Renal cortex interstitium (tissue), 11 donors: ENCODE measurements at regions not wholly inside any gene's neighbourhood (a gene's known extent, or its start where the extent isn't known, plus 50 kb on each side); places are given as distances from the start of the nearest gene placed in this dataset.

Experiments used
- DNase-seq, 11 donors: peaks; one replicate each; pipeline ENCODE4 v3.0.0-alpha.2; 2013; ENCODE audit warnings: low read depth in 9 of 11, low spot score in 4 of 11; ENCODE audit errors: extremely low read depth in 1 of 11

DNA sequence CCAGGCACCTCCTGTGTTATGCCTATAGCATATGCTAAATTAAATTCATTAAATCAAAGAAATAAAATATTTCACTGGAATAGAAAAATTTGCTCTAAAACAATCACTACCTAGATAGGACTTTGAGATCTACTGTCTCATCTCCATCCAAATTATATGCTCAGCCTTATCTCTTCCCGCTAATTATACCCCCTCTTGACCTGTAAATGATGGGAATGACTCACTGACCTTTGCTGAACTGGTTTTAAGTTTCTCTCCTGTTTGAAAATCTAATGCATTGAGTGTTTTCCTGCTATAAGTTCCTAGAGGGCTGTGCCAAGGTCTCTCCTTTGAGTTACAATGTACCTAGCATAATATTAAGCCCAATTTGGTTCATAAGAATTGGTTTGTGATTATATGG, 110.1 kb downstream of the BMP2 start:
- no peak for DNase-seq

DNA sequence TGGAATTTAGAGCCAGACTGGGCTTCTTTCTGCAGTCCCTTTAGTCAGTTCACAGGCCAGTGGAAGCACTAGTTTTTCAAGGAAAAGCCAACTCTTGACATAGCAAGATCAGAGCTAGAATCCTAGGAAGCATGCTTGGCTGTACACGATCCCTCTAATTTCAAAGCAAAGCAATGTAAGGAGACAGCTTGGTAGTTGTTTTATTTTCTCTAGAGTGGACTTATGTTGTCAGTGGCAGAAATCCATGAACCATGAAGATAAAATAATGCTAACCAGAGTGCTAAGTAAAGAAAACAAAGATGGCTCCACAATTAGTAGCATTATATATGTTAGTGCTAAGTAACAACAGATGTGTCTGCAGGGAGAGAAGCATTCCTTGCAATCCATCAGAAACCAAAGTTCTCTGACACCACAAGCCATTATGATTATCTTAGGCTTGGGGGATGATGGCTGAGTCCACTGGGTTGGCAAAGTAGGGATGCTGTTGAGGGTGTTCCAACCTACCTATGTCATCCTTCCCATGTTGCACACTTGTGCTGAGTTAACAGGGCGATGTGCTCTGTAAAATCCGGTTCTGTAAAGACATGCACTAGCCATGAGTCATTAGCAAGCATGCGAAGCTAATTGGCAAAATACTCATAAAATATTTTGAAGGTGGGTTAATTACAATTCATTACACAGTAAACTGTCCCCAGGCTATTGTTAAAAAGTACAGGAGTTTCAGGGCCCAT, 115.2 kb downstream of the BMP2 start:
- DNase-seq, result peak in 6 of 11 donors; percentile 16 to 52 (median 28)

DNA sequence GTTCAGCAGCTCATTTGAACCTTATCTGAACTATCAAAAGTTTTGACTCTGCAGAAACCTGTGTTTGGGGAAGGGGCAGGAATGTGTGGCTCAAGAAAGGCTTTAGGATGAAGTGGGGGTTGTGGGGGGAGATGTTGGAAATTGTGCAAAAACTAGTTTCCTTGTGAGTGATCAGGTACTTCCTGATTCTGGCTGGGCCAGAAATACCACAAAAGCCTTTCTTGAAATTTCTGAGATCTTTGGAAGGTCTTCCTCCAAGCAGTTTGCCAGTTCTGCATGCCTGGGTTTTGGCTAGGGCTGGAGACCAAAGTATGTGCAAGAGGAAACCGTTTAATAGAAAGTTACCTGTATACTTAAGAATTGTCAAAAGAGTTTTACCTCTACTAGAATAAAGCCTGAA, 116.6 kb downstream of the BMP2 start:
- DNase-seq, result no peak

DNA sequence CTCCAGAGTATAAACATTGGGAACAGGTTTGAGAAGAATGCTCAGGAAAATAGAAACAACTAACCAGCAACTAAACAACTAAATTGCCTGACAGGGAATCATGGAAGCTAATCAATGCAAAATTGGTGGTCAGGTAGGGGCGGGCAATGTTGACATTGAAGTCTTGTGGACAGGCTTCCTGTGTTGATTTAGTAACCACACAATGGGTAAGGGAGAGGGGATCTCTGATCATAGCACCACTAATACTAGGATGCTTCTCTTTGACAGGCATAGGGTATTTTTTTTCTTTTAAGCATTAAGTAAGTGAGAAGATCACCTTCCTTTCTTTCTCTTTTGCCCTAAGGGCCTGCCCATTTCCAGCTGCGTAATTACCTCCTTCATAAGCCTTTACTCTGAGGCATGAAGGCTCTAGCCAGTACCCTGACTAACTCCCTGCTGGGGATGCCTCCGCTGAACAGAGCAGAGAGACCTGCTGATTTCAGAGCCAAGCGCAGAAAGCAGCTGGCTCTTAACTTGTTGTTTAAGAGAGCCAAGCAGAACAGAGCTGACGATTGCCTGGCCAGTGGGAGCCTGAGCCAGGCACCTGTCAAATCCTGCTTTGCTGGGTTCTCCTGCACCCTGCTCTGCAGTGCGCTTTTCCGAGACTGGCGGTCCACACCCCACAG, 118.7 kb downstream of the BMP2 start:
- no peak for DNase-seq

DNA sequence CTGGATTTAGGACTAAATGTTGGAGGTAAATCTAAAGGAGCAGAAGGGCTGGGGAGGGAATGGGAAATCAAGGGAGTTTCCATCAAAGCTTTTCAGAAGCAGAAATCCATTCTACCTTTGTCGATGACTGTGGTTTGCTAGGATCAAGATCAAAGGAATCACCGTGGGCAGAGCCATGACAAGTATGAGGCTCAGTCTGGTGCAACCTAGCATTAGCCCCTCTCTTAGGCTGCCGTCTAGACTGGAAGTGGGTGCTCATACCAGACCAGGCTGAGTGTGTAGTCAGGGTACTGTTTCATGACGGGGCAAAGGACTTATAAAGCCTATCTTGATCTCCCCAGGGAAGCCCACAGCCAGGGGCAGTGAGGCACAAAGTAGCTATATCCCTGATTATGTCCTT, 120.5 kb downstream of the BMP2 start:
- DNase-seq, result no peak

DNA sequence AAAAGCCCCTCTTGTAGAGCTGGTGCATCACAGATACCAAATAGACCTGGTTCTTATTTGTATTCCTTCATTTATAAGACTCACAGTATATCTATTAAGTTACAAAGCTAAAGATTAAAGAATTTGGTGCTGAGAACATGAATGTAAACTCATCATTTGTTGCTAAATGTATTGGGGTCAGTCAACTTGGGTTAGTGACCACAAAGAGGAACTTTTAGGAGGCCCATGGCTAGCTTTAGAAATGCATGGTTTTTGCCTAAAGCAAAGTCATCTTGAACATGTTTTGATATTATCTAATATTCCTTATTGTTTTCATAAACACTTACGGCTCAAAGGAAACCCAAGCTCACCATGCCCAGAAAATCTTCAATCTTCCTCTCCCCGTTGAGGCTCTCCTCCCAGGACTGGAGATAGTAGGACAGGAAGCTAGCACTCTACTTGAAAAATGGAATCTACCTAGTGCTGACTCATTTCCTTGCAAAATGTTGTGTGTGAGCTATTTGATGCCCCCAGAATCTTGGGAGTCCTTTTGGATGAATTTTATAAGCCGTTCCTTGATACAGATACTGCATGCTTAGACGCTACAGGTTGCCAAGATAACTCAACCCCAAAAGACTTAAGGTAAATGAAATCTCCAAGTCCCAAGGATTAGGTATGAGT, 121.4 kb downstream of the BMP2 start:
- DNase-seq, result no peak

DNA sequence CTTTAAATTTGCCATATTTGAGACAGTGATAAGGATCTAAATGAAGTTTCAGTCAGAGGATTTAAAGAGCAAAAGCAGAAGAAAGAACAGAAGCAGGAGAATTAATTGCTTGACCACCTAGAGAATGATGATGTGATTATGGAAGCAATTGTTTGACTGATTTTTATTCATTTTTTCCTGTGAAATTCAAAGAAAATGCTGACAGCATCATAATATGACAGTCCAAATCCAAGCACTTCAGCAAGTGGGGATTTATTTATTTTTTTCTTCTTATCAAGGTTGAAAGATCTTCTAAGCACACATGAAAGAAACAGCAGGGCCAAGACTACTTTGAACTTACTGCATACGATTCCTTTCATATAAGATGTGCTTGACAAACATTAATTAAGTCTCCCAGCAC, 125.2 kb downstream of the BMP2 start:
- DNase-seq, result no peak

DNA sequence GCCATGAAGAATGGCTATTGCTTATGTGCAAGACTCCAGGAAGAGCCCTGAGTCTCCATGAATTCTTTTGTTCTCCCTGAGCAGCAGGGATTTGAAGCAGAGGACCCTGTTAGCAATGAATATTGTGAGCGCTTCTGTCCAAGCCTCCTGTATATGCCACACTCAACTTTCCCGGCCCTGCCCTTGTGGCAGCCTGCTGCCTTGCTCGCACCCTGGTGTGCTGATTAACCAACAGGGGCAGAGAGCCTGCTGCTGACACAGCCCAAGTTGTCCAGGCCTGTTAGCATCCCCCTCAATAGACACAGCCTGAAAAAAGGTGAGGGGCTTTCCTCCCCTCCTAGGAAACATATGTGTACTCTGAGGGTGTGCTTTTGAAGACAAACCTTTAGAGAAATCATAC, 131.4 kb downstream of the BMP2 start:
- DNase-seq, result no peak

DNA sequence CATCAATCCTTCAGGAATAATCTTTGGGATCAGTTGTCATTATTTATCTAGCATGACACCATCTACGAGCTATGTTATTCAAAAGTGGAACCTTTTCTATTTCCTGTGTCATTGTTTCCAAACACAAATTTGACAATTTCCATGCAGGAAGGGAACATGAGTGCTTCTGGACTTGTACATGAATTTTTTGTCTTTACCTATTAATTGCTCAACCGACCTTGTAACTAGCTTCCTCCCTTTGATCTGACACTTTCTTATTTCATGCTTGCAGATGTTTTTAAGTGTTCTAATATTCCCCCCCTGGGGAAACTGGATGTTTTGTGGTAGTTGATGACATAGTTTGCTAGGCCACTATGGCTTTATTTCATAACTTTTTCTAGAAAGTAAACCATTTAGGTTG, 139.4 kb downstream of the BMP2 start:
- no peak for DNase-seq

DNA sequence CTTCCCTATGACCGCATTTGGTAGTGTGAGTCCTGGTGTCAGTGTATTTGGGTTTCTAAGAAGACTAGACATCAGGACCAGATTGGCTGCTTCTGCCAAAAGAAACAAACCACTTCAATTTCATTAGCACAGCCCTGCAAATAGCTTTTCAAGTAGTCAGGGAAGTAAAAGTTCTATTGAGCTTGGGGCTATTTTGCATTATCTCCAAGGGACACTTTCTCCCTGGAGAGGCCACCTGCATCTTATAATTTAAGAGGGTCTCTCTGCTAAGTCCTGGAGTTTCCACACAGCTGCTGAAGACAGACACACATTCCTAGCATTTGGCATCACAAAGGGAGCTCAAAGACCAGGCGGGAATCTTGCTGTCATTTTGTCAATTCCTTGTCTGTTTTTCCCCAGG, 141.2 kb downstream of the BMP2 start:
- DNase-seq, result no peak

DNA sequence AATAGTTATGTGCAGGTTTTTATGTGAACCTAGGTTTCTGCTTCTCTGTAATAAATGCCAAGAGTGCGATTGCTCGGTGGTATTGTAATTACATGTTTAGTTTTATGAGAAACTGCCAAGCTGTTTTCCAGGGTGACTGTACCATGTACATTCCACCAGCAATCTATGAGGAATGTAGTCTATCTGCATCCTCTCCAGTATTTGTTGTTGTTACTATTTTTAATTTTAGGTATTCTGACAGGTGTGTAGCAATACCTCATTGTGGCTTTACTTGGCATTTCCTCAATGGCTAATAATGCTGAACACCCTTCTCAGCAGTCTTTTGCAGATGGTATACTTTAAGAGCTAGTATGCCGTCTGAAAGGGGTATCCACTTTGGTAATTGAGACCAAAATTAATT, 142.1 kb downstream of the BMP2 start:
- no peak for DNase-seq

DNA sequence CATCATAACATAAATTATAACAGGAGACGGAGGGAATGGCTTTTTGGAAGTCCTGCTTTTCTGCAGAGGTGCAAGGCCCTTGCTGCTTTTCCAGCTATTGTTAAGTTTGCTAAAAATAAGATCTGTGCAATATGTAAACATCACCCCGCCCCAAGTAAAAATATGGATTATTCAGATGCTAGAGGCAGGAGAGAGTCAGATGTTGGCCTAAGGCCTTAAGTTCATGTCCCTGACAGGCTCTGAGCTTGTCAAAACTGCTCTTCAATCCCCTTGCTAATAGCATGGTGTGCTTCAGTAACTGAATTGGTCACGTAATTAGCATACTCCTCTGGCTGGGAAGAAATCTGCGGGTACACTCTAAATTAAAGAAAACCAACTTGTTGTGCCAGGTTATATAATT, 147.5 kb downstream of the BMP2 start:
- DNase-seq, result no peak

DNA sequence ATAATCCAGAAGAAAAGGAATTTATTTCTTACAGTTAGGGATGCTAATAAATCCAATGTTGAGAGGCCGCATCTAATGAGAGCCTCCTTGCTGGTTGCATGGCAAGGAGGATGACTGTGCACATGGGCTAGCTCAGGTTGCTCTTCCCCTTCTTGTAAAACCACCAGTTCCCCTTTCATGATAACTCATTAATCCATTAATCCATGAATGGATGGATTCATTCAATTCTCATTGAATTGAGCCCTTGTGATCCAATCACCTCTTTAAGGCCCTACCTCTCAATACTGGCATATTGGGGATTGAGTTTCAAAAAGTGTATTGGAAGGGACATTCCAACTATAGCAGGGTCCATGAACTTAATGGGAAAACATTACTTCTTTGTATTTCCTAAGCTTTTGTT, 149.5 kb downstream of the BMP2 start:
- no peak for DNase-seq

DNA sequence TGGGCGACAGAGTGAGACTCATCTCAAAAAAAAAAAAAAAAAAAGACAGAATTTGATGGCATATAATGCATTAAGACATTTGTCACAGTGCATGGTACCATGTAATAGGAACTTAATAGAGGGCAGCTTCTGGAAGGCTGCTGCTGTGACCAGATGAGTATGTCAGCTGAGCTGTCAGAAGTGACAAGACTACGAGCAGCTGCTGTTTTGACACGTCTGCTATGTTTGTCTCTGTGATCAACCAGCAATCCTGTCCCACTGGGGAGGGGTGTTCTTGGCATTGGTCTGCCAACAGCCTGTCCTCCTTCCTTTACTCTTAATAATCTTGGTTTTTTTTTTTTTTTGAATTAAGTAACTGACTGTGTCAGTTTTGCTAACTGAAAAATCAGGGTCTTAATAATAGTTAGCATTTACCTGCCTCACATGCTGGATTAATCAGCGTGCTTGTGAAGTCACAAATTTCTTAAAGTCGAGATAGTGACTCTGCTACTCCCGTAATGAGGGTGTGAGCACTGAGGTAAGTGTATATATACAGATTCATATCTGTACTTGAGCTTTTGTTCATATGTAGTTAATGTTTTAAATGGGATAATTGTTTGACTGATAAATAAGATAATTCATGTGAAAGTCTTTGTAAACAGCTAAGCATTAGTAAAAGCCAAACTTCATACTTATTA, 152.4 kb downstream of the BMP2 start:
- DNase-seq, result no peak

DNA sequence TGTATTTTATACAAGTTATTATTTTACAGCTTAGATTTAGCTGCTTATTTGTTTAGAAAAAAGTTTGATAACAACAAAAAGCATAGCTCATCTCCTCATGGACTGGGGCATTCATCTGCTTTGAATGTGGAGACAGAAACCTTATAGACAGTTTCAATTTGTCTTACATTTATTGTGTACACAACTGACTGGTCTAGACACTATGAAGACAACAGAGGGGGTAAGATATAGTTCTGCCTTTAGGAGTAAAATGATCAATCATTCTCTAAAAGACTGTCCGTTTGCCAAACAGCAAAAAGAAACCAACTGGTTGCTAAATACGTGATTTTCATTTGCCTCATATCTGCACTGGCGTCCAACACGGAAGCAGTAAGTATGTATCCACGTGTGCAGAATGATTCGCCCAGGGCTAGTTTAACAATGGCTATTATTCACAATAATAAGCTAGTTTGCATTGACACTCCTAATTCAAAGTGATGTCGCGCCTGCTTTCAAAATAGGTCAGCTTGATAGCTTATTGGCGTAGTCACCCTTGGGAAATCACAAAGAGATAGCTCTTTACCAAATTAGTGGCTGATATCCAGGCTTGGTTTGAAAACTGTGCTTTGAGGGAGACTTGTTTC, 153.6 kb downstream of the BMP2 start:
- no peak for DNase-seq

DNA sequence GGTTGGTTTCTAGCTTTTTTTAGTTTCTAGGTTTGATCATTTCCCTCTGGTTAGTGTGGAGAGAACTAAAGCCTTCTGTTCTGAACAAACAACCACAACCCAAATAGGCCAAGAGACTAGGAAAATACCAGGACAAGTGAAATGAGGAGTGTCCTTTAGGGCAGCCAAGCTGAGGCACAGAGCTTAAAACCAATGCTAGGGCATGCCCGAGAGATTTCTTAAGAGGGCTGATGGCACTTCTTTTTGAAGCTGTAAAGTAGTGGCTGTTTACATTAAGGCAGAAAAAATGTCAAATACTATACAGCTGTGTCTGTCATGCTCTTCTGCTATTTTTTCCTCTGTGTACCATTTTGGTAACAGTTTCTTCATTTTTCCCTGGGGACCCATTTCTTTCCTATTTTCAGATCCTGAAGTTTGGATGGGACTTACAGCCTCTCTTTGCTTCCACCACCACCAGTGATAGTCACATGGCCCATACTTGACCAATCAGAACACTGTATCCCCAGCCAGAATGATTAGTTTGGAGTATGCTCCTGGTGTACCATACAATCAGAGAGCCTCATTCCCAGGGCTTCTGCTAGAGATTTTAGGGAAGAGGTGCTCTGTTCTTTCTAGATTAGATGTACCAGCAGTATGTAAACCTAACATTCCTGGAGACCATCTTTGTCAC, 154.4 kb downstream of the BMP2 start:
- DNase-seq, result no peak

DNA sequence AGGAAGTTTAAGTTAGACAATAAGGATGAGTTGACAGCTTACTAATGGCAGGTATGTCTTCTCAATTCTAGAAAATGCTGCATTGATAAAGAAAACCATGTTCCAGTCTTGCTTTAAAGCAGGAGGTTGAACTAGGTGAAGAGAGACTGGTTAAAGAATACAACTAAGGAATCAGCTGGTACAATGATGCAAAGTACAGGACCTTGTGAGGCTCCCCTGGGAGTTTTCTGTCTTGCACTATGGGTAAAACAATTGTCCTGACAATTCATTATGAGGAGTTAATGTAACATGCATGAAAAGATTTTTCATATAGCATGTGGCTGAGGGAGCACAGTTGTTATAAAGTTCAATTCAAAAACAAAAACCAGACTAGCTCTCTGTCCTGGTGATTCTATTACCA, 157.2 kb downstream of the BMP2 start:
- DNase-seq, result no peak

DNA sequence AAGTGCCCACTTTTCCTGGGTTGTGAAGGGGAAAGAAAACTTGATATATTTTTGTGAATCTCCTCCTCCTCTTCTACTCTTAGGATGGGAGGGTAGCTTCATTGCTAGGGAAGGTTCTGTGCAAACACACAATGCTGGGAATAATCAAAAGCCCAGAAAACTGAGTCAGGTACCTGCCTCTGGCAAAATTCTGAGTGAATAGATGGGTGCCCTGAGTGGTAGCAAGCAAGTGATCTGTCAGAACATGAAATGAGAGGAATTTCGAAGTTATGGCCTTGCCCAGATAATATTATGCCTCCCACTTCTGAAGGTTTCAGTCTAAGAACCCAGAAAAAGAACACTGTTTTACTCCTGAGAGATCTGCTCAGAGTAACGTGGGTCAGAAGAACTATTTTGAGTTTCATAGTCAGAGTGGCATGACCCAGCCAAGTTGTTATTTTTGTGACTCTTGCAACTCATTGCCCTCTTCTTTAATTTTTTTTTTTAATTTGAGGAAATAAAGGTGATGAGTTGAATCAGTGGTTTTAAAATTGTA, 158.3 kb downstream of the BMP2 start:
- DNase-seq, result no peak

DNA sequence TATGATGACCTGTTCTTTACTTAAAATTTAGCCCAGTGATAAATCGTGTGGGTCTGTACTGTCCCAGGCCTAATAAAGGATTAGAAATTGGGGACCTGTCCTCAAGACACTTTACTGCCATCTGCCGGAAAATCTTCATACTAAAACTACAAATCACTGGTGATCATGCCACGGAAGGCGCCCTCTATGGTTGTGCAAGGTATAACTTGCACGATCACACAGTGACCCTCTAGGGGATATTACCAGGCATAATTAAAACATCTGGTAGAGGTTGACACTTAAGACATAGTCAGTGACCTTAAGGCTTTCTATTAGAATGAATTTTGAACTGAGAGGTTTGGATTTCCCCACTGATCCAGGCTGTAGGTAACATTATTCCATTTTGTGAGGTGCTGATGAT, 172.6 kb downstream of the BMP2 start:
- DNase-seq, result peak in 10 of 11 donors; percentile 3 to 18 (median 8)
